HG02588 (cell line): ENCODE measurements at regions not wholly inside any gene's neighbourhood (a gene's known extent, or its start where the extent isn't known, plus 50 kb on each side); places are given as distances from the start of the nearest gene placed in this dataset.

ENCODE experiments used
- ATAC-seq: cut with Tn5 transposase; IDR thresholded peaks from one replicate; pipeline ENCODE4 v1.9.1; 2021; ENCODE audit warnings: mild to moderate bottlenecking, moderate library complexity; ENCODE audit not compliant: unreplicated experiment

DNA sequence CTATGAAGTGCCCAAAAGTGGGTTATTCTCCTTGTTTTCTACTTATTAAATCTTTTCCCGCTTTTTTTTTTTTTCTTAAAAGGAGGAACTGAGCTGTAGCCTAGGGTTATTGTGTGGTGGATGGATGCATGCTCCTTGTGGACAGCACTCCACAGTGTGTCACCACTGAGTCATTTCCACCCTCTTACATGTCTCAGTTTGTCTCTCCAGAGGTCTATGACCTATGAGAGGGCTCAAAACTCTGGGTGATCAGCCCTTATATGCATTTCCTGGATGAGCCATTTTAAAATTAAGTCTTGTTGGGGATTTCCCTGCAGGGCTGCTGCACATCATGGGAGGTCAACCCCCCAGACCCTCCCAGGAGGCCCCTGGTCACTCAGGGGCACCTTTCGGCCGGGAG lies 102.2 kb upstream of the MOCS2 start:
- ATAC-seq: no peak

DNA sequence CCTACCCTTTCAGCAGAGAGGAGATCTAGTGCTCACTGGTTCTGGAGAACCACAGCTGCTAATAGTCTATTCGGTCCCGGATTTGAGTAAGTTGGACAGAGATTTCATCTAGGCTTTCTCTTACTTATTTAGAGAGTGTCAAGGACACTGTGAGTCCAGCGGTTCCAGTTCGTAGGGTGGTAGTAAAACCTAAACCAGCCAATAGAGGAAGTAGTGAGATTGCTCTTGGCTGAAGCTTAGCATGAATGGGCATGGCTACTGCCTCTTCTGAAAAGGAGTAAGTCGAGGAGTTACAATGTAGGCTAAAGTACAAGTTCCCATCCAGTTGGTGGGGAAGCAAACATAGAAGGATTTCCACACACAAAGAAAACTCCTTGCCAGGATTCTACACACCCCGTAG lies 109.6 kb upstream of the MOCS2 start:
- no peak for ATAC-seq

DNA sequence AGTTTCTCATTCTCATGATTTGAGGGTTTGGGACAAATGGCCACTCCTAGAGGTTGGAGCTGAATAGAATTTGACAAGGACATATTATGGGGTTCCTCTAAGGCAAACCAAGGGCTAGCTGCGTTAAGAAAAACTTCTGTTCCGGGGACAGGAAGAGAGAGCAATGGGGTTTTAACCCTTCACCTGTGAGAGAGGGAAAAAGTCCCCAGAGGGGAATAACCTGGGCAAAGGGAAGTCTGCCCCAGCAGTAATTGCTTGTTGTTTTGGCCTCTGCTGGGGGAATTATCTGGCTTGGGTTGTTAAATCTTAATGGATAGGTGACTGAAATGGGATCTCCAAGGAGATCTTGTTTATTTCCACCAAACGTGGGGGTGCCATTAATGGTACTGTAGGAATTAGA lies 110.1 kb upstream of the MOCS2 start:
- ATAC-seq: no peak

DNA sequence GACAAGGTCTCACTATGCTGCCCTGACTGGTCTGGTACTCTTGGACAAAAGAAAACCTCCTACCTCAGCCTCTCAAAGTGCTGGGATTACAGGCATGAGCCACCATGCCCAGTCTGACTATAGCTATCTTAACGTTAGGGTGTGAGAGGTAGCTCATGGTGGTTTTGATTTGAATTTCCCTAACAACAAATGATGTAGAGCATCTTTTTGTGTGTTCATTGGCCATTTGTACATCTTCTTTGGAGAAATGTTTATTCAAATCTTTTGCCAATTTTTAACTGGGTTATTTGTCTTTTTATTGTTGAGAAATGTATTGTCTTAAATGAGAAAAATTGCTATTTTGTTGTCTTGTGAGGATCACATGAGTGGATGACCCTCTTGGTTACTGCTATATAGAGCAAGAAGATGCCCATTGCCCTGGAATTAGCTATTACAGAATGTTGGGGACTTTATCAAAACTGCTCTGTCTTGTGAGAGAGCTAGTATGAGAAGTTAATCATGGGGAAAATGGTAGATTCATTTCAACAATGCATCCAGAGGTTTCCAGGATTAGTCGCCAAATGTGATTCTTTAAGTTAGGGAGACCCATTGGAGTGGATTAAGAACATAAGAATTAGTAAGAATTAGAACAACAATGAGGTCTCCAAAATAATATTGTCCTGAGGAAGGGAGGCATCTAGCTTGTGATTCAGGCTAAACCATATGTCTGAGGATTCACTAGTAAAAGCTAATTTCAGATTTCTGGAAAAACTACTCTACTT lies 124.3 kb upstream of the MOCS2 start:
- ATAC-seq: no peak

DNA sequence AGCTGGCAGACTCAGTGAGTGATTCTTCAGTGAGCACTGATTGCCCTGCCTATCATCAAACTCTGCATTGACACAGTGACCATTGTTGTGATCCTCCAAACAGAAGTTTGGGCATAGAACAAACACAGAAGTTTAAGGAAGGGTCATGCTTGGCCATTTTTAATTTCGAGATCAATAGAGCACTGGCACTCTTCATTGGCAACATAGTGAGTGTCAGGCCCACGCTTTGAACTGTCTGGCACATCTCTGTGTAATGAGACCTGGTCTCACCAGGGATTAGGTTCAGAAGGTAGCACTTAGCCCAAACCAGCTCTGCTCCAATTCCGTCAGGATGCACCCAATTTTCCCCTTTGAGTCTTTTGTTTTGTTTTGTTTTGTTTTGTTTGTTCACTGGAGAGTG lies 127.1 kb upstream of the MOCS2 start:
- ATAC-seq: no peak

DNA sequence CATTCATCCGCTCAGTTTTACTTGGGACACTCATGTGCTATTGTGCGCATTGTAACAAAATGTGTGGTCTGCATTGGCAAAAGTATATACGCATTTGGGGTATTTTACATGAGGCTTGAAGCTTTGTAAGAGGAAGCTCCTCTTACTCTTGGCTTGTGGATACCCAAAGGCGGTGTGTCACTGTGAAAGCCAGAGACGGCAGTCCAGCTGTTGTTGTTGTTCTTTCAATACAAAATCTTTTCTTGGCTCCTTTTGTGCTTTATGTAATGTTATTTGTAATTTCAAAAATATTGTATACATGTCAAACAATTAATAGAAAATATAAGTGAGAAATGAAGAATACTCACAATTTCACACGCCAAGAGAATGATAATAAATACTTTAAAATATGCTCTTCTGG lies 128.3 kb upstream of the MOCS2 start:
- ATAC-seq: no peak

DNA sequence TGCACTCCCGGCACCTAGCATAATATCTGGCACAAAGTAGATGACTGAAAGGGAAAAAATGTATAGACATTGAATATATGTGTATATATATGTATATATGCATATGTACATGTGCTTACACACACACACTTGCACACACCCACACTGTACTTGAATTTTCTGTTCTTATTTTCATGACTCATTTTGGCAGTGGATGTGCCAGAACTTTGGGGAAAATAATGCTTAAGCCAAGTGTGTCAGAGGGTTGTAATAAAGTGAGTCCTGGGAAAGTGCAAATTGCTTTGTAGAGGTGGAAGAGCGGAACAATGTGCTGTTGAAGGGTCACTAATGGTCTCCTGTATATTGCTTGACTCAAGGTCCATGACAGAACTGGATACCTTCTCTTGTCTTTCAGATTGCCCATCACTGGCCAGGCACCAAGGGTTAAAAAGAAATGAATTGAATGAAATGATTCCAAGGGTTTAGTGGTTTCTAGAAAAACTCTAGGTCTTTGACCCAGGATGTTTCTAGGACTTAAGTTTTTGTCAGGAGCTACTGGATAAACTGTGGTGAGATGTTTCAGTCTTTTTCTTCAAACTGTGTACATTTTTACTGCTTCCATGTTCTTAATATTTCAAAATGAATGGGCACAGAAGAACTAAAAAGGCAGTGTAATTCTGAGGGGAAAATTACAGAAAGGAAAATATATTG lies 129.9 kb upstream of the MOCS2 start:
- no peak for ATAC-seq

DNA sequence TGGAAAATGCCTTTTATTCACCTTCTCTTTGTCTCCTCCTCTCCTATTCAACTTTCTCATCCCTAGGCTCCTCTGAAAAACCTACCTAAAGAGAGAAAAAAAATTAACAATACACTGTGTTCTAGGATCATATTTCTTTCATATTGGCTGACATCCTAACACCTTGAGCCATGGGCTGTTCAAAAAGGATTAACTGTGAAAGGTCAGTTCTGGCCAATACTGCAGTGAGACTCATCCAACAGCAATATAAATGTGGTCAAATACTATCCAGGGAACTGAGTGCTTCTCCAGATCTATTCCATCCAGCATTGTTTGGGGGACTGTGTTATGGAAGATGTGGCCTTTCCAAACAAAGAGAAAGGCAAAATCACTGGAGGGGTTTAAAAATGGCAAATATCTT lies 131.1 kb upstream of the MOCS2 start:
- no peak for ATAC-seq

DNA sequence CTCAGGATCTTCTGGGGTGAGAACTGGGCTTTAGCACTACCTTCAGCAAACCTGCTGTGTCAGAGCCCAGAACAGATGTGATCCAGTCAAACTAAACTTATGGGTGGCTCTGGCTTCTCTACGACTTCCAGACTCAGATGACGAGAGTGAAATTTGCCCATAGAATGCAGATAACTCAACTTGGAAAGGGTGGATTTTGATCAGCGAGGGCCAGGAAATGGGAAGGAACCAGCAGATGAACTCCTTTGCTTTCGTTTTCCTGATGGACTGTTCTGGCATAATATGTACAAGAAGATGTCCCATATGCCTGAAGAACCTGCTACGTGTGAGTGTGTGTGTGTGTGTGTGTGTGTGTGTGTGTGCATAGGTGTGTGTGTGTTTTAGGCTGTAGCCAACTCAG lies 132.0 kb upstream of the MOCS2 start:
- ATAC-seq: no peak

DNA sequence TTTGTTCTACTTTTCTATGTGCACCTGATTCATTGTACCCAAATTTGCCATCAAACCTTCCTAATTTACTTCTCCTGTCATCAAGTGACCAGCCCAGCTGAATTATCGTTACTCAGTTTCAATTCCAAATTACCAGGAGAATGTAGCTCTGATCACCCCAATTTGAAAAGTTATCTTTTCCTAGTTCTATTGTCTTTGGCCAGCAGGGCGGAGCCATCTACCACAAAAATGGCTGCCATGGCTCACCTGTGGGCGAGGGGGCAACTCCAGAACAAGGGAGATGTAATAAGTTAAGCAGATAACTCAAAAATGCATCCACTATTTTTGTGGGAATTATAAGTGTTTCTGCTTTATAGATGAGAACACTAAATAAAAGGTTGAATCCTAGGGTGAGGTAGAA lies 133.8 kb upstream of the MOCS2 start:
- no peak for ATAC-seq

DNA sequence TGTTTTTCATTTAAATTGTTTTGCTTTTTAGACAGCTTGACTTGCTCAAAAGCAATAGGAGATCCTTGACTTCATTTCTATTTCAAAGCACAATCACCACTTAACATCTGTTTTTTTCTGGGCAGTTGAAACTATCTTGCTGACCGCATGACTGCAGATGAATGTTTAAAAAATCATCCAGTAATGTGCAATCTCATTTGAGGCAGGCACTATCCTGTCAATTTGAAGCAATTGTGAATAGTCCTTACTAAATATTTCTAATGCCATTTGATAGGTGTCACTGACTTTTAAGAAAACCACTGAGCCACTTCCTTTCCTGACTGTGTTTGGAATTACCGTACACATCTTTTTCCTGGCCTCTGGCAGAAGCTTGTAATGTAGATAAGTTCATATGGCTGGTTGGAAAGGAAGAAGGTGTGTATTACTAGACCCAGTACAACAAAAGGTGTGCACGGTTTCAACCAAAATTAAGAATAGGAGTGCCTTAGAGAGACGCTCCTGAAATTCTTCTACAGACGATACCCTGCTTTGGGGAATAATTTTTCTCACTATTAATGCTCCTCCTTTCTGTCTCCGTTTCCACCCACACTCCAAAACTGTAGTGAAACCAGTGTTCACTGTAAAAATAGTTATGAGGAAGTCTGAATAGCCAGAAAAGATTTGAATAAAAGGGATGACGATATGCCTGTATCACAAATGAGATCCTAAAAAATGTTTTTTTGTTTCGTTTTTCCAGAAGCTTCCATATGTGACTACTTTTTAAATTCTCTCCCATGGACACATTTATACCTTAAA lies 136.7 kb upstream of the MOCS2 start:
- ATAC-seq: no peak

DNA sequence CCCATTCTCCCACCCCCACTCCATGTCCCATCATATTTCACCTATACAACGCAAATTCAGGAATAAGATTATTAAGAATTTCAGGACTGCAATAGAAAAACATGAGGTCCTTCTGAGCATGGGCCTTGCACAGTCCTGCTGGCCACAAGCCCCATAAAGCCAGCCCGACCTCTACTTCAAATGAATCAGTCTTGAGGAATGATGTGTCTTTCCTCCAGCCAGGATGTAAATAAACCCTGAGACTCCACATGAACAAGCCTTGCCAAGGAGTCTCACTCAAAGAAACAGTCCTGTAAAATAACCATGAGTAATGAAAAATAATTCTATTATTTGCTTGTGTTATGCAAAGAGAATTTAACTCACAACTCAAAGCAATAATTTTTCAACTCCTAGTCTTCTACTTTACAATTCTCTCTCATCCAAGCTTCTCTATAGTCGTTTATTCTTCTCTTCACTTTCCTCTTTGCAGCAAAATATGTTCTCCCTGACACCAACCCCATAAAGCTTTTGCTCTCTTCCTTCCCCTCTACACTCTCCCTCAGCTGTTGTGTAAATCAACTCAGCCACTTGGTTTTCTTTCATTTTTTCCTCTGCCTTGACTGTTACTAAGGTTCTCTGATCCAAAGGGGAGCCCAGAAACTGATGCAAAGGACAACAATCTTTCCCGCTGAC lies 140.1 kb upstream of the MOCS2 start:
- no peak for ATAC-seq

DNA sequence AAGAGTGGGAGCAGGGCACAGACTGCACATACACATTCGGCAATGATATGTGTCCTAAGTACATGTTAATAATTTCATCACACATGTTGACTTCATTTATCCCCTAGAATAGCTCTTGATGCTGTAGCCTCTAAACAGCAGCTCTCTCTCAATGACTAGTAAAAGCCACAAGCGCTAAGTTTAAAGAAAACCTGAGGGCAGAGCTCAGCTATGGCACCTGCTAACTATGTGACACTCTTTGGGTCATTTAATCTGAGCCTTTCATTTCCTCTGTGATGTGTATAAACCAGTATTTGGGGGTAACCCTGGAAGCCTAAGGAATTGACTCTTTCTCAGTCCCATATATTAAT lies 140.6 kb upstream of the MOCS2 start:
- ATAC-seq: no peak

DNA sequence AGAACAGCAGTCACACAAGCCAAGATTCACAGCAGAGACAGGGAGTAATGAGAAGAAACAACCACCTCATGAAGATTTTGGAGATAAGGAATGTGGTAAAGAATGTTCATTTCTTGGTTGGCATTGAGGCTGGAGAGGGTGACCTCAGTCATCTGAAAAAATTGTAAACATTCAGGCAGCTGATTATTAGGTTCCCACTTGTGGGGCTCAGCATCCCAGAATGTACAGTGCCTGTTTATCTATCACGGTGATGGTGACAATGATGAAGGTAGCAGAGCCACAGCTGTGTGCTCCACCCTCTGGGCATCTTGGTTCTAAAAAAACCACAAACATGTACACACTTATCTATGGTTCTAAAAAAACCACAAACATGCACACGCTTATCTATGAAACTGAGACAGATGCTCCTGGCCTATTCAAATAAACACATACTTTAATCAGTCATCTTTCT lies 143.9 kb upstream of the MOCS2 start:
- no peak for ATAC-seq

DNA sequence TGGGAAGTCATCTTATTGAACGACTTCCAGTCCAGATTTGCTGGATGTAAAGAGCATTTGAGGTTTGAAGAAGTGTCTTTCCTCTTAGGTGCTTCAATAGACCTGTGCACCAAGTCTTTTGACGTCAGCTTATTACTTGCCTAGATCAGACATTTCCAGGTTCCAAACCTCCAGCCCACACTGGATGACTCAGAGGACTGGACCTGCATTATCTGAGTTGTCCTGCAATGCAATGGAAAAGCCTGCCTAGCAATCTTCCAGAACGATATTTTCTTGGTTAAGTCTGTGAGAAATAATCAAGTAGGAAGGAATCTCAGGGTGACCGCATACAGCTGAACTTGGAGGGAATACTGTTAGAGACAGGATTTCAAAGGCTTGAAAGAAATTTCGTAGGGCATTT lies 147.2 kb upstream of the MOCS2 start:
- ATAC-seq: no peak

DNA sequence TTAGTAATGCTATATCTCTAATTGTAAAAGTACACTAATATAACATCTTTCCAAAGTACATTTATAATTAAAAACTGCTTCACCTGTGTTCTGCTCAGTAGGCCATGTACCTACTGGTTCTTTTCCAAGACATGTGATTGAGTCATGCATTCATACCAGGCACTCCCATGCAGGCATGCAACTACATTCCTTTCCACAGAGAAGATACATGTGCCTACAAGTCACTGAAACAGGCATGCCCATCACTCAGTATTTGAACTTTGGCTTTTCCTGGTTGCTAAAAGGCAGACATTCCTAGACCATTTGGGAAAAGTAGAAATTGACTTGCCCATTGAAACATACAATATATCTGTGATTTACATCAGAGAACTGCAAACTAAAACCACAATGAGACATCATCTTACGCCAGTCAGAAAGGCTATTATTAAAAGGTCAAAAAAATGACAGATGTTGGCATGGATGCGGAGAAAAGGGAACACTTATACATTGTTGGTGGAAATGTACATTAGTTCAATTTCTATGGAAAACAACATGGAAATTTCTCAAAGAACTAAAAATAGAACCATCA lies 148.3 kb upstream of the MOCS2 start:
- ATAC-seq: no peak

DNA sequence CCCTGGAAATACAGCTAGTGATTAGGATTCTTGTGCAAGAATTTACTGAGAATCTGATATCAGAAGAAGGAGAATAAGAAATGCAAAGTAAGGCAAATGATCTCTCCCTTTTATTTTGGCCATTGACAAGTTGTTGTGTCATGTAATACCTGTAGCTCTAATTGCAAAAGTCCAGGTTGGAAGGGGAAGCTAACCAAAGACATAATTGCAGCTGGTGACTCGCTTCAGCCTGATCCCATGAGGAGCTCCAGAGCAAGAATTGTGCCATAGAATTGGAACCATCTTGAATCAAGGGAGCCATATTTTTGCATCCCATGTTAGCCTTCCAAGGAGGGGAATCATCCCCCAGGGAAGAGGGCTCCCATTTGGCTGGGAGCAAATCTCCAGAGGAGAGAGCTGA lies 149.6 kb upstream of the MOCS2 start:
- no peak for ATAC-seq

DNA sequence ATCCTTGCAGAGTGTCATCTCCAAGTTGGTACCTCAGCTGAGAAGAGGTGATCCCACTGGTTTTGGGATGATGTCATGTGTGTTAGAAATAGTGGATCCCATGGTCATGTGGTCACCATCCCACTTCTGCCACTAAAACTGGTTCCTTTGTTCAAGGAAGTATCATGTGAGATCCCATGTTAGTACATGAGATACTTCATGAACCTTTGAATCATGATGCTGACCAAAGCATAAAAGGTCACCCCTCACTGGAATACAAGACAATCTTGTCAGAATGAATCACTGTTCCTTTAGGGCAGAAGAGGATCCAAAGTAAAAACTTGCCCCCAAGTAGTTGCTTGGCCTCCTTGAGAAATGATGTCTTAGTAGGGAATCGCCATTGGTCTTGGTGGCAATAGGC lies 150.9 kb upstream of the MOCS2 start:
- ATAC-seq: no peak

DNA sequence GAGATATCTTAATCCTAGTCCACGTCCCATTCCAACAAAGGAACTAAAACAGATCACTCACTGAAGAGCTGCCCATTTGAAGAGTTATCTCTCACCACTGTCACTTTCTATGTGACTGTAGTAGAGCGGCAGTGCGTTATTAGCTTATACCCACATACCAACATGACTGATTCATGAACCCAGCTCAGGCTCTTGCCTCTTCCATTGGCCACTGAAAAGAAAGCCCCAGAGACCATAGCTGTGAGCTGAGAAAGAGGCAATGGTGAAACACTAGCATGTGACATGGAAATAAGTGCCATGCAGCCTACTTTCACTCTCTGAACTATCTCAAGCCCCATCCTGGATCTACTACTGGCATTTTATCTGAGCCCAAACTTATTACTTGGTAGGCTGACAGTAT lies 151.7 kb upstream of the MOCS2 start:
- ATAC-seq: no peak

DNA sequence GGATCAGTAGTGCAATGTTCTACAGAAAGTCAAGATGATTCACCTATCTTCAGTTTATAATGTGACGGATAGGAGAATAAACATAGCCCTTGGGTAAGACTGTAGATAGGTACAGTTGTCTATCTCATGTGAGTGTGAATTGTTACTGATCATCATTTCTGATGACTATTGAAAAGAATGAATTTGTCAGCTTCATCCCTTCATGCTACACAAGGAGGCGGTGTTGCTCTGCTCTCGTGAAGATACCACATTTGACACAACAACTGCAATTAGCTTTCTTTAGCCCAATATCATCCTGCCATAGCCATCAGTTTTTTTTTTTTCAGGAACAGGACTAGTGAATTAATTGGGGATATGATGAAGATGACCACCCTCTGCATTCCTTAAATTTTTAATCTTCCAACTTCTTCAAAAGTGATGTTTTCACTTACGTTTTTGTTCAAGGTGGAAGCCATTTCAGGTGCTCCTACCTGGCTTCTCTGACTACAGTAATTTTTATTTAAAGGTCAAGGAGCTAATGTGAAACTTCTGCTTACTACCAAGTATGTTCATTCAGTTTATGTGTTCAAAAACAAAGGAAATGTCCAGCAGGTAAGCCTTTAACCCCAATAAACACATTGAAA lies 152.9 kb upstream of the MOCS2 start:
- no peak for ATAC-seq

DNA sequence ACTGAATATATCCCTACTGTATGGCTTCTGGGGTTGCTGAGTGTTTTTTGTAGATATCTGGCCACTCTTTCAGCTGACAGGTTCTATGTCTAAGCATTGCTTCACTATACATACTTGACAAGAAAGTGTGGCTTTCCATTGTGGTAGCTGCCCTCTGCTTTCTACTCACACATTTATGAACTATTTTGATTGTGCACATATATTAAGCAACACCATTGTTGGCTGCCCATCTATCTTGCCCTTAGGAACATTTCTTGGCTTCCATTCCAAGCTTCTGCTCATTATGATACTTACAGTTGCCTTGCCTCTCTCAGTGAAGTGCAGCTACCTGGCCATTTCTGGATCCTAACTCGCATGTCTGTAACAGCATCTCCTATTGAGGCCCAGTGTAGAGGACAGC lies 153.6 kb upstream of the MOCS2 start:
- ATAC-seq: no peak
